Osteocyte (in vitro differentiated cells): ENCODE measurements at regions not wholly inside any gene's neighbourhood (a gene's known extent, or its start where the extent isn't known, plus 50 kb on each side); places are given as distances from the start of the nearest gene placed in this dataset.
A peak's percentile ranks its signal among the peaks of the same experiment; 100 is the strongest.

ENCODE experiments used
- DNase-seq: peaks from one replicate; pipeline ENCODE4 v3.0.0; 2021; ENCODE audit warnings: mixed read lengths; ENCODE audit not compliant: unreplicated experiment; ENCODE audit errors: extremely low spot score
- H3K27ac Mint-ChIP-seq: one replicate; pipeline ENCODE4 v1.8.0; 2021; ENCODE audit warnings: mild to moderate bottlenecking, mixed read lengths; ENCODE audit not compliant: unreplicated experiment
- H3K27me3 Mint-ChIP-seq: one replicate; pipeline ENCODE4 v1.8.0; 2021; ENCODE audit warnings: mixed read lengths; ENCODE audit not compliant: unreplicated experiment
- H3K36me3 Mint-ChIP-seq: one replicate; pipeline ENCODE4 v1.8.0; 2021; ENCODE audit warnings: mixed read lengths; ENCODE audit not compliant: unreplicated experiment
- H3K4me1 Mint-ChIP-seq: one replicate; pipeline ENCODE4 v1.8.0; 2021; ENCODE audit warnings: mixed read lengths; ENCODE audit not compliant: unreplicated experiment
- H3K4me3 Mint-ChIP-seq: one replicate; pipeline ENCODE4 v1.8.0; 2021; ENCODE audit warnings: mild to moderate bottlenecking, moderate library complexity, mixed read lengths; ENCODE audit not compliant: unreplicated experiment
- H3K9me3 Mint-ChIP-seq: one replicate; pipeline ENCODE4 v1.8.0; 2021; ENCODE audit warnings: mixed read lengths; ENCODE audit not compliant: unreplicated experiment
- TF ChIP-seq, protein P1 (sequence below): fragments of 200-600 bp; sonication (generic); IDR thresholded peaks from 2 replicates; pipeline ENCODE4 v1.5.0; 2021; ENCODE audit warnings: antibody characterized with exemption, mild to moderate bottlenecking, moderate library complexity

DNA sequence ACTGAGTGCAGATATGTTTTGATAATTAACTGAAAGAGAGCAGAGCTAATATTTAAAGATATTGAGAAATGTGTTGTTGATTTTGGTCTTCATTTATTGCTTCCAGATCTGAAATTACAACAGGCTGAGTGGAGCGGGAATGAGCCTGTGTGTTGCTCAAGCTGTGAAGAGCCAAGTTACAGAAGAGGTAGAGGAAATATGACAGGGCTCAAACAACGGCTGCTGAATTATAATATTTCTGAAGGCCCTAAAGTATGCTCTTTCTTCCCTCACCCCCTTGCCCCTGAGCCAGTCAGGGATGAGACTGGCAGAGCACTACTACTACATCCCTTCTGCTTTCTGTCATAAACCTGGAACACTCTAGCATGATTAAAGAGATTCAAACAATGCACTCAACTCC lies 115.6 kb downstream of the FANCF start:
- TF ChIP-seq, protein P1, sequence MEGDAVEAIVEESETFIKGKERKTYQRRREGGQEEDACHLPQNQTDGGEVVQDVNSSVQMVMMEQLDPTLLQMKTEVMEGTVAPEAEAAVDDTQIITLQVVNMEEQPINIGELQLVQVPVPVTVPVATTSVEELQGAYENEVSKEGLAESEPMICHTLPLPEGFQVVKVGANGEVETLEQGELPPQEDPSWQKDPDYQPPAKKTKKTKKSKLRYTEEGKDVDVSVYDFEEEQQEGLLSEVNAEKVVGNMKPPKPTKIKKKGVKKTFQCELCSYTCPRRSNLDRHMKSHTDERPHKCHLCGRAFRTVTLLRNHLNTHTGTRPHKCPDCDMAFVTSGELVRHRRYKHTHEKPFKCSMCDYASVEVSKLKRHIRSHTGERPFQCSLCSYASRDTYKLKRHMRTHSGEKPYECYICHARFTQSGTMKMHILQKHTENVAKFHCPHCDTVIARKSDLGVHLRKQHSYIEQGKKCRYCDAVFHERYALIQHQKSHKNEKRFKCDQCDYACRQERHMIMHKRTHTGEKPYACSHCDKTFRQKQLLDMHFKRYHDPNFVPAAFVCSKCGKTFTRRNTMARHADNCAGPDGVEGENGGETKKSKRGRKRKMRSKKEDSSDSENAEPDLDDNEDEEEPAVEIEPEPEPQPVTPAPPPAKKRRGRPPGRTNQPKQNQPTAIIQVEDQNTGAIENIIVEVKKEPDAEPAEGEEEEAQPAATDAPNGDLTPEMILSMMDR = no peak
- Mint-ChIP-seq H3K27me3 (peaks cover 9% of the 10 kb centered on the region), H3K9me3 (no peaks in the 10 kb centered on the region), H3K4me1 (no peaks in the 10 kb centered on the region), H3K4me3 (no peak overlapping the region), H3K36me3 (no peaks in the 10 kb centered on the region), H3K27ac (no peak overlapping the region)
- DNase-seq = no peak

DNA sequence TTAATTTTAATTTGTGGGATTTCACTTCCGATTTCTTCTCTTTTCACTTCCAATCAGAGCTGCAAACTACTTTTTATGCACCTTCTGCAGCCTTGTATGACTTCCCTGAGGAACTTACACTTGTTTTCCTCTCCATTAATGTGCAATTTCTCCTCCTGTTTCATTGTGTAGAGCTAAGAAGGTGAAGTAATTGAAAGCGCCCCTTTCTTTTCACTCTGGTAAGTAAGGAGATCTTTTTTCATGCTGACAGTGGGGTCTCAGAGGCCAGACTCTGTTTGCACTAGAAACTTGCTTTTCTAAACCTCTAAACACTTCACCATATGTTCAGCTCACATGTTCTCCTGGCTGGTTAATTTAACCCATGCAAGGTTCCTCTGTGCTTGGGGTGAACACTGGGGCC lies 117.0 kb downstream of the FANCF start:
- Mint-ChIP-seq H3K27me3 (peaks cover 9% of the 10 kb centered on the region), H3K9me3 (no peaks in the 10 kb centered on the region), H3K4me3 (no peak overlapping the region), H3K27ac (no peak overlapping the region), H3K36me3 (no peaks in the 10 kb centered on the region), H3K4me1 (no peaks in the 10 kb centered on the region)
- TF ChIP-seq, protein P1 = no peak
- no peak for DNase-seq

DNA sequence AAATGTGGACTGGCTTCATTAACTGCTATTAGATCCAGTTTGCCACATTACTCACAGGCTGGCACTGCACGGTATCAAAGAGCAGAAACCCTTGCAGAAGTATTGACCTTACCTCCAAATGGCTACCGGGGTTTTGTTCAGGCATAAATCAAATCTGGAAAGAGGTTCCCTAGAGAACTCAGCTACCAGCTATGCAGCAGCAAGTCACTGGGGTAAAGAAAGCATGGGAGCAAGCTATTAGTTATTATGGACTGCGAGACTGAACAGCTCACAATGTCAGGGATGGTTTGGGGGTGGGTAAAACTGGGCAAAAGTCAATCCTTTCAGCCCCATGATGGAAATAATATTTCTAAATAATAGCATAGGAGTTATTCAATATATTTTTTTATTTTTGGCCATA lies 128.1 kb downstream of the FANCF start:
- no peak overlapping the region for H3K27ac Mint-ChIP-seq
- peaks cover under 1% of the 10 kb centered on the region for H3K4me1 Mint-ChIP-seq
- peaks cover 7% of the 10 kb centered on the region for H3K27me3 Mint-ChIP-seq
- no peak overlapping the region for H3K4me3 Mint-ChIP-seq
- TF ChIP-seq, protein P1 = no peak
- DNase-seq = no peak
- H3K36me3 Mint-ChIP-seq = no peaks in the 10 kb centered on the region
- H3K9me3 Mint-ChIP-seq = no peaks in the 10 kb centered on the region

DNA sequence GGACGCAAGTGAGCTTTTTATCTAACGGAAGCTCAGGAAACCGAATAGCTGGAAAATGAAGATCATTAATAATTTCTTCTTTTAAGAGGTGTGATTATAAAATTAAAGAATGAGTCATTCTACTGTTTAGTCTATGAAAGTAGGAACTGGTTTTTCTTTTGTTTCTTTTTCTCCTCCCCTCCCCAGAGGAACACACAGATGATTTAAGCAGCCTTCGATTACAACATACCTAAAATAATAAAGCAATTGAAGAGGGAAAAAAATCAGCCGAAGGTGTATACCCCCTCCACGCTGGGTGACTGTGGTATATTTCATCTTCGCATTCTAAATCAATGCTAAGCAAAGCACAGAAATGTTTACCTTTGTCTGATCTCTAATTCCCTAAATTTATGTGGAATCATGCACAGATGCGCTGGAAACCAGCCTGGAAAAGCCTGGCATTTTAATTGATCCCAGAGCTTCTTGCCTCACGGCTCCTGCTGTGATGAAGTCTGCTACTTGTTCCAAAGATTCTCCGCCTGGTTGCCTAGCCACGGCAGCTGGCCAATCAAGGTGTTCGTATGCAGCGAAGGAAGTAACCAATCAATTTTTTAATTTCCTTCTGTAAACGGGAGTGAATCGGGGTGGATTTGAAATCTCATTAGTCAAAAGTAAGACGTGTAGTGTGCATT lies 133.9 kb downstream of the FANCF start:
- Mint-ChIP-seq H3K36me3 (no peaks in the 10 kb centered on the region), H3K4me1 (peaks cover 24% of the 10 kb centered on the region), H3K4me3 (peak overlapping the region; percentile 65), H3K27me3 (peaks cover 2% of the 10 kb centered on the region), H3K9me3 (no peaks in the 10 kb centered on the region), H3K27ac (peak overlapping the region; percentile 74)
- TF ChIP-seq, protein P1 = no peak
- no peak for DNase-seq

DNA sequence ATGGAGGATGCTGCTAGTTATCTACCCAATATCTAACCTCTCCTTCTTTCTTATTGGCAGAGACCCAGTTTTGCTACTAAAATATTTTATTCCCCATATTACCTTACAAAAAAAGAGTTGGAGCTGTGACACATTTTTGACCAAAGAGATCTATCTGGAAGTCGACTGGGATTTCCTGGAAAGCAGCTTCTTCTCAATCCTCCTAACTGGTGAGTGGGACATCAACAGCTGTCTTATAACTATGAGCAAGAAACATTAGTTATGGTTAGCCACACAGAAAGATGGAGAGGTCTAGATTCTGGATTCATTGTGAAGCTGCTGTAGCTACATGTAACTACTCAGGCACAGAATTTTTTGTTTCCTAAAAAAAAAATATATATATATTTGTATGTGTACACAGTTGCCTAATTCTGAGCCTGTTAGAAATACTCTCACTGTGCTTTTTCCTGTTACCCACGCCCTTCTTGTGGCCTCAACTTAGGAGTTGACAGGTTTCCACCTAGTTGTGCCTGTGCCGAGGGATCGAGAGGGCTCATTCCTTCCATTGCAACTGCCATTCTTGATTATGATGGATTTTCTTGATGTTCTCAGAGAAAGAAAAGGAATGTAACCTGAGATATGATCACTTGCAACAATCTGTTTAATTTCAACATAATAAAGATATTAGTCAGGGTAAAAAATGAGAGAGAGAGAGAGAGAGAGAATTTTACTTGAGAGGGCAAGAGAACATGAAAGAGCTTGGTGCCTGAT lies 142.0 kb downstream of the SLC17A6 start:
- TF ChIP-seq, protein P1 = no peak

More for the DNA sequence above, 142.0 kb downstream of the SLC17A6 start:
- H3K4me1 Mint-ChIP-seq = peaks cover 25% of the 10 kb centered on the region
- peak overlapping the region; percentile 59 for H3K27ac Mint-ChIP-seq
- H3K4me3 Mint-ChIP-seq = no peak overlapping the region
- no peaks in the 10 kb centered on the region for H3K36me3 Mint-ChIP-seq
- H3K9me3 Mint-ChIP-seq = no peaks in the 10 kb centered on the region
- no peak for DNase-seq
- peaks cover 3% of the 10 kb centered on the region for H3K27me3 Mint-ChIP-seq
